PC-9 (cell line): ENCODE measurements at regions not wholly inside any gene's neighbourhood (a gene's known extent, or its start where the extent isn't known, plus 50 kb on each side); places are given as distances from the start of the nearest gene placed in this dataset.

Source experiments
- BruUV-seq: library from RNA; stranded (reverse); fragments of 400-500 nt; replicated peaks from 2 replicates; lab custom pipeline; 2021; lab: Mats Ljungman, UMichigan
- CTCF ChIA-PET: fragments of 300-600 bp; sonication (Branson Sonifier 250); formaldehyde crosslinking; loops from one replicate; lab custom pipeline; 2022; ENCODE audit warnings: antibody characterized with exemption; lab: Charles Lee
- POLR2A ChIA-PET: fragments of 300-600 bp; sonication (Branson Sonifier 250); formaldehyde crosslinking; loops from one replicate; lab custom pipeline; 2022; ENCODE audit warnings: antibody characterized with exemption; ENCODE audit not compliant: unreplicated experiment; lab: Charles Lee
- DNase-seq, 2 experiments: peaks; one replicate each; pipeline versions ENCODE4 v3.0.0 to v3.0.0-alpha.2; 2015 to 2022; ENCODE audit warnings: mixed read lengths in 1 of 2
- H2AFZ ChIP-seq: fragments of 200-600 bp; sonication (generic); 2 replicates; pipeline ENCODE4 v1.8.1; 2017; ENCODE audit warnings: antibody characterized with exemption
- H3F3A ChIP-seq: fragments of 200-600 bp; sonication (generic); 2 replicates; pipeline ENCODE4 v1.8.1; 2017; ENCODE audit warnings: antibody characterized with exemption, mild to moderate bottlenecking, low read depth; ENCODE audit not compliant: insufficient read depth
- H3K27ac ChIP-seq: fragments of 200-600 bp; sonication (generic); 2 replicates; pipeline ENCODE4 v1.6.1; 2016; ENCODE audit warnings: mixed run types
- H3K27me3 ChIP-seq: fragments of 200-600 bp; sonication (generic); 2 replicates; pipeline ENCODE4 v1.6.1; 2016; ENCODE audit warnings: low read depth, mixed run types; ENCODE audit not compliant: insufficient read depth
- H3K36me3 ChIP-seq: fragments of 200-600 bp; sonication (generic); 2 replicates; pipeline ENCODE4 v1.6.1; 2016; ENCODE audit warnings: low read depth, mixed run types
- H3K4me1 ChIP-seq: fragments of 200-600 bp; sonication (generic); replicated peaks from 2 replicates; pipeline ENCODE4 v1.6.1; 2016; ENCODE audit warnings: mixed run types; ENCODE audit not compliant: insufficient read depth
- H3K4me2 ChIP-seq: fragments of 200-600 bp; sonication (generic); 2 replicates; pipeline ENCODE4 v1.6.1; 2017; ENCODE audit warnings: mixed run types
- H3K4me3 ChIP-seq: fragments of 200-600 bp; sonication (generic); 2 replicates; pipeline ENCODE4 v1.6.1; 2016; ENCODE audit warnings: mixed run types
- H3K79me2 ChIP-seq: fragments of 200-600 bp; sonication (generic); 2 replicates; pipeline ENCODE4 v1.6.1; 2017; ENCODE audit warnings: low read depth, mixed run types
- H3K9me2 ChIP-seq: fragments of 200-600 bp; sonication (generic); 2 replicates; pipeline ENCODE4 v1.8.1; 2017; ENCODE audit warnings: mild to moderate bottlenecking; ENCODE audit not compliant: insufficient read depth
- H3K9me3 ChIP-seq: fragments of 200-600 bp; sonication (generic); 2 replicates; pipeline ENCODE4 v1.8.1; 2016; ENCODE audit warnings: low read depth; ENCODE audit not compliant: insufficient read depth
- H4K20me1 ChIP-seq: fragments of 200-600 bp; sonication (generic); 2 replicates; pipeline ENCODE4 v1.8.1; 2017; ENCODE audit not compliant: insufficient read depth
- EZH2 ChIP-seq: fragments of 200-600 bp; sonication (generic); IDR thresholded peaks from 2 replicates; pipeline ENCODE4 v1.8.0; 2017; ENCODE audit warnings: antibody characterized with exemption, low read depth
- intact Hi-C: fragments of 100-400 bp; cut with micrococcal nuclease; formaldehyde crosslinking; loops from one replicate; pipeline ENCODE4 v1.10.0; 2022; ENCODE audit not compliant: unreplicated experiment
- TF ChIP-seq, protein P1 (sequence below): fragments of 200-600 bp; sonication (generic); conservative IDR thresholded peaks from 2 replicates; pipeline ENCODE4 v1.6.1; 2017; ENCODE audit warnings: mixed run types, antibody characterized with exemption, mild to moderate bottlenecking, moderate library complexity

DNA sequence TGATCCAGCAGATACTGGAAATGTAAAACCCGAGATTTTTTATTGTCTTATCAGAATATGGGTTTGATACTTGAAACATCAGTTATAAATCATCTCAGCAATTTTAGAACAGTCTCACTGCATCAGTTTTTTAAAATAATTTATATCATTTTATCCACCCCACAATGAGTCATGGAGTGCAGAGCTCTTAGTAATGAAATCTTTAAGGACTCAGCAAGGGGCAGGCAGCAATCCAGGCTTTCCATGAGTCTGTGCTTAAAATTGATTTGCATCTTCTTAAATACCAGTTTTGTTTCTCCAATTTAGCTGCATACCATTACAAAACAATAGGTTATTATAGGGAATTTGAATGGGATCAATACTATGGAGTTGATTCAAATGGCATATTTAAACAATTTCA is 832.3 kb downstream of the C6orf118 start:
- Histone ChIP-seq H3K36me3 (no peaks in the 10 kb centered on the region), H3K79me2 (no peaks in the 10 kb centered on the region)
- POLR2A ChIA-PET, result no interaction called here

DNA sequence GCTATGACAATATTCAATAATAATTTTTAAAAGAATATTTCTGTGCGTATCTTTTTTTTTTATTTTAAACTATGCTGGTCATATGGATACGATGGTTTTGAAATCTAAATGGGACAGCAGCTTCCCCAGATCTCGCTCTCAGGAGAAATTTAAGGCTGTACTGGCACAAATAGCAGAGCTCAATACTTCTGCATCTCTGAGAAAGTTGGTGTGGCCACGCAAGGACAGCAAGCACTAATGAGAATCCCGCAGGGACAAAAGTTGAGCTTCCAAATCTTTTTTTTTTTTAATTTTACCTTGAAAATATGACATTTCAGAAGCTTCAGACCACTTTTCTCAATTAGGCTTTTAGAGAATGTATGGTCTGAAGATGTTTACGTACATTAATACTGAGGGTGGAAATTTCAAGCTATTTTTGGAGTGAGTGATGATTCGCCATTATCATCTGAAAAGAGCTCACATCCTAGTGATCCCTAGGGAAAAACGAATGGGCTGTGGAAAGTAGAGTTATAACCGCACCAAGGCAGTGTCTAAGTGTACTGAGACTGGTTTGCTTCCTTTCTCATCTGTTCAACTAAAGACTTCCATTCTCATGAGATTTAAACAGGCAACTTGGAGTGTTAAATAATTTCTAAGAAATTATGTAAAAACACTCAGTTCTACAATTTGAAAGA is 840.0 kb downstream of the C6orf118 start:
- intact Hi-C loops, result no loop called here
- Histone ChIP-seq H3K4me1 (no peaks in the 10 kb centered on the region), H3K79me2 (no peaks in the 10 kb centered on the region), H3K4me2 (no peak overlapping the region), H3K9me2 (no peaks in the 10 kb centered on the region), H4K20me1 (no peaks in the 10 kb centered on the region), H3F3A (no peaks in the 10 kb centered on the region), H2AFZ (no peak overlapping the region), H3K9me3 (no peaks in the 10 kb centered on the region), H3K27ac (no peak overlapping the region), H3K27me3 (no peaks in the 10 kb centered on the region), H3K36me3 (no peaks in the 10 kb centered on the region), H3K4me3 (no peak overlapping the region)
- BruUV-seq, result no TSS peak
- TF ChIP-seq EZH2, result no peak
- TF ChIP-seq, protein P1, sequence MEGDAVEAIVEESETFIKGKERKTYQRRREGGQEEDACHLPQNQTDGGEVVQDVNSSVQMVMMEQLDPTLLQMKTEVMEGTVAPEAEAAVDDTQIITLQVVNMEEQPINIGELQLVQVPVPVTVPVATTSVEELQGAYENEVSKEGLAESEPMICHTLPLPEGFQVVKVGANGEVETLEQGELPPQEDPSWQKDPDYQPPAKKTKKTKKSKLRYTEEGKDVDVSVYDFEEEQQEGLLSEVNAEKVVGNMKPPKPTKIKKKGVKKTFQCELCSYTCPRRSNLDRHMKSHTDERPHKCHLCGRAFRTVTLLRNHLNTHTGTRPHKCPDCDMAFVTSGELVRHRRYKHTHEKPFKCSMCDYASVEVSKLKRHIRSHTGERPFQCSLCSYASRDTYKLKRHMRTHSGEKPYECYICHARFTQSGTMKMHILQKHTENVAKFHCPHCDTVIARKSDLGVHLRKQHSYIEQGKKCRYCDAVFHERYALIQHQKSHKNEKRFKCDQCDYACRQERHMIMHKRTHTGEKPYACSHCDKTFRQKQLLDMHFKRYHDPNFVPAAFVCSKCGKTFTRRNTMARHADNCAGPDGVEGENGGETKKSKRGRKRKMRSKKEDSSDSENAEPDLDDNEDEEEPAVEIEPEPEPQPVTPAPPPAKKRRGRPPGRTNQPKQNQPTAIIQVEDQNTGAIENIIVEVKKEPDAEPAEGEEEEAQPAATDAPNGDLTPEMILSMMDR, result no peak
- ChIA-PET CTCF (no interaction called here), POLR2A (no interaction called here)
- DNase-seq, result no peak

More for the DNA sequence above, 832.3 kb downstream of the C6orf118 start:
- Histone ChIP-seq H4K20me1 (no peaks in the 10 kb centered on the region), H3K4me2 (no peak overlapping the region), H3K27ac (no peak overlapping the region), H3K9me3 (no peaks in the 10 kb centered on the region), H3K9me2 (no peaks in the 10 kb centered on the region), H2AFZ (no peak overlapping the region), H3K4me1 (no peaks in the 10 kb centered on the region), H3F3A (no peaks in the 10 kb centered on the region), H3K4me3 (no peak overlapping the region), H3K27me3 (no peaks in the 10 kb centered on the region)
- intact Hi-C loops, result no loop called here
- DNase-seq, result no peak
- no peak for TF ChIP-seq EZH2
- TF ChIP-seq, protein P1, result no peak
- CTCF ChIA-PET, result no interaction called here
- BruUV-seq, result no TSS peak

DNA sequence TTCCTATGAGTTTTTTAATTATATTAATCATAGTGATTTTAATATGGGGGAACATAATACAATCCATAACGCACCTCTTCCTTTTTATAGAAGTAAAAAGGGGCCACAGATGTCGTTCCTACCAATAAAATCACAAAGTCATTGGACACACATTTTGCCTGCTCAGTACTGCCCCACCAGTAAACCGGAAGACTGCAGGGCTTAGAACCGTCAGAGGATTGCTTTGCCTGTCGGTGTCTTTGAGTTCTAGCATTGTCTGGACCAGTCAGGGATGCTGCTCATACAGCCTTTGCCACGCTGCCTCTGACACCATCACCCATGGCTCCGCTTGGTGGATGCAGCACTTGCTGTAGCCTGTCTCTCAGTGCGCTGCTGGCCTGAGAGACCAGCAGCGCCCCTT is 853.6 kb downstream of the C6orf118 start:
- H3K9me2 ChIP-seq, result no peaks in the 10 kb centered on the region
- H3K36me3 ChIP-seq, result no peaks in the 10 kb centered on the region
- ChIA-PET CTCF (no interaction called here), POLR2A (no interaction called here)
- H3K4me2 ChIP-seq, result no peak overlapping the region
- no peaks in the 10 kb centered on the region for H3K4me1 ChIP-seq
- no peak overlapping the region for H2AFZ ChIP-seq
- no peak for DNase-seq
- no peak for TF ChIP-seq EZH2
- no peaks in the 10 kb centered on the region for H3K9me3 ChIP-seq
- intact Hi-C loops, result no loop called here
- H3F3A ChIP-seq, result no peaks in the 10 kb centered on the region
- no peaks in the 10 kb centered on the region for H3K27me3 ChIP-seq
- H3K27ac ChIP-seq, result no peak overlapping the region
- BruUV-seq, result no TSS peak
- no peaks in the 10 kb centered on the region for H4K20me1 ChIP-seq
- H3K4me3 ChIP-seq, result no peak overlapping the region
- no peaks in the 10 kb centered on the region for H3K79me2 ChIP-seq

DNA sequence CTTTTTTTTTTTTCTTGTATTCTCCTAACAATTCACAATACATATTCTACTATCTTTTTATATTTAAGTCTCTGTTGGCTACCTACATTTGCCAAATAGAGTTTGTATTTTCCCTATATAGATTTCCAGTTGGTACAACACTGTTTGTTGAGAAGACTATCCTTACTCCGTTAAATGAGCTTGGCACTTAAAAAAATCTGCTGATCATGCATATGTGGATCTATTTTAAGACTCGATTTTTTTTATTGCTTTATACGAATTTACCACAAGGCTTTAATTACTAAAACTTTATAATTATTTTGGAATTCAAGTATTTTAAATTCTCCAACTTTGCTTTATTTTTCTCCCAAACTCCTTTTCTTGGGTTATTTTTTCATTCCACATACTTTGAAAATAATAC is 855.6 kb downstream of the C6orf118 start:
- H3K27me3 ChIP-seq, result no peaks in the 10 kb centered on the region
- H3K4me2 ChIP-seq, result no peak overlapping the region
- intact Hi-C loops, result no loop called here
- H3K9me2 ChIP-seq, result no peaks in the 10 kb centered on the region
- H3K79me2 ChIP-seq, result no peaks in the 10 kb centered on the region
- H4K20me1 ChIP-seq, result no peaks in the 10 kb centered on the region
- H3K4me3 ChIP-seq, result no peak overlapping the region
- ChIA-PET POLR2A (no interaction called here), CTCF (no interaction called here)
- no peaks in the 10 kb centered on the region for H3K36me3 ChIP-seq
- H2AFZ ChIP-seq, result no peak overlapping the region
- H3K9me3 ChIP-seq, result no peaks in the 10 kb centered on the region
- no peak overlapping the region for H3K27ac ChIP-seq
- no peaks in the 10 kb centered on the region for H3F3A ChIP-seq
- BruUV-seq, result no TSS peak
- H3K4me1 ChIP-seq, result no peaks in the 10 kb centered on the region
- TF ChIP-seq, protein P1, result no peak
- TF ChIP-seq EZH2, result no peak
- DNase-seq, result no peak
